SK-N-MC (cell line): ENCODE measurements at regions not wholly inside any gene's neighbourhood (a gene's known extent, or its start where the extent isn't known, plus 50 kb on each side); places are given as distances from the start of the nearest gene placed in this dataset.

Source experiments
- EZH2 ChIP-seq: fragments of 200-600 bp; sonication (generic); IDR thresholded peaks from one replicate; pipeline ENCODE4 v1.6.1; 2017; ENCODE audit warnings: antibody characterized with exemption
- FOXP2 ChIP-seq: optimal IDR thresholded peaks from 2 replicates; pipeline ENCODE3; 2011; ENCODE audit warnings: mild to moderate bottlenecking, moderate library complexity; ENCODE audit not compliant: insufficient read depth; ENCODE audit errors: extremely low read length, control extremely low read depth
- POLR2AphosphoS5 ChIP-seq: IDR thresholded peaks from 2 replicates; pipeline ENCODE4 v1.6.1; 2012; ENCODE audit warnings: mild to moderate bottlenecking, low read depth, low read length, borderline replicate concordance

DNA sequence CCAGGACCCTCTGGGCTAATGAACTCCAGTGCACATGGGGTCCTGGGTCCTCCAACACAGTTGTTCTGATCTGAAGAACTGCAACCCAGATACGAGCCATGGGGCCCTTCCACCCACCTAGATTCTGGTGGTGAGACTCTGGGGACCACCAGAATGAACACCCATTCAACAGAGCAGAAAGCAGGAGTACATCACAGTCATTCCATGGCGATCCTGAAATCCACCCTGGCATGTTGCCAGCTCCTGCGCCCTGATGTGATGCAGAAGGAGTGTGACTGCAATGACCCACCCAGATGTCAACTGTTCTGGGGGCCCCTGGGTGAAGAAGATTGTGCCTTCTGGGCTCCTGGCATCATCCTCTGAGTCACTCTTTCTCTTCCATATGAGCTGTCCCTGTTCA, 211.6 kb downstream of the KIF26A start:
- TF ChIP-seq EZH2: no peak
- TF ChIP-seq POLR2AphosphoS5: no peak
- no peak for TF ChIP-seq FOXP2
